PFSK-1 (cell line): ENCODE measurements at regions not wholly inside any gene's neighbourhood (a gene's known extent, or its start where the extent isn't known, plus 50 kb on each side); places are given as distances from the start of the nearest gene placed in this dataset.

Experiments
- POLR2AphosphoS5 ChIP-seq: IDR thresholded peaks from 2 replicates; pipeline ENCODE4 v1.6.1; 2012; ENCODE audit warnings: low read depth, mild to moderate bottlenecking, control low read depth, low read length, moderate library complexity
- TAF1 ChIP-seq: IDR thresholded peaks from 2 replicates; pipeline ENCODE4 v1.6.1; 2012; ENCODE audit warnings: low read length, control low read depth, borderline replicate concordance; ENCODE audit not compliant: insufficient read depth

- TF ChIP-seq TAF1 (no peak), POLR2AphosphoS5 (no peak)
Measured at GRCh38 chr4:96037705-96038104, 197.8 kb downstream of the PDHA2 start.
